ENCODE measurements at regions not wholly inside any gene's neighbourhood (a gene's known extent, or its start where the extent isn't known, plus 50 kb on each side); places are given as distances from the start of the nearest gene placed in this dataset.

- TF ChIP-seq EZH2 (IDR thresholded peaks at IDR 0.05) (no peak), POLR2AphosphoS5 (IDR thresholded peaks at IDR 0.05; ENCODE audit: borderline replicate concordance, low read depth, low read length) (no peak), FOXP2 (optimal IDR thresholded peaks at IDR 0.05; ENCODE audit: control extremely low read depth, extremely low read length, insufficient read depth) (no peak)
Observed at GRCh38 chr4:111930659-111931058, 214.6 kb upstream of the FAM241A start.

Data from SK-N-MC (cell line).